ENCODE measurements at regions not wholly inside any gene's neighbourhood (a gene's known extent, or its start where the extent isn't known, plus 50 kb on each side); places are given as distances from the start of the nearest gene placed in this dataset.

GRCh38 chr11:10937385-10937771, 79.5 kb upstream of the ZBED5 start:
- no peak for TF ChIP-seq GABPA (IDR thresholded peaks at IDR 0.05; ENCODE audit: low read depth)
- TF ChIP-seq, protein P1, sequence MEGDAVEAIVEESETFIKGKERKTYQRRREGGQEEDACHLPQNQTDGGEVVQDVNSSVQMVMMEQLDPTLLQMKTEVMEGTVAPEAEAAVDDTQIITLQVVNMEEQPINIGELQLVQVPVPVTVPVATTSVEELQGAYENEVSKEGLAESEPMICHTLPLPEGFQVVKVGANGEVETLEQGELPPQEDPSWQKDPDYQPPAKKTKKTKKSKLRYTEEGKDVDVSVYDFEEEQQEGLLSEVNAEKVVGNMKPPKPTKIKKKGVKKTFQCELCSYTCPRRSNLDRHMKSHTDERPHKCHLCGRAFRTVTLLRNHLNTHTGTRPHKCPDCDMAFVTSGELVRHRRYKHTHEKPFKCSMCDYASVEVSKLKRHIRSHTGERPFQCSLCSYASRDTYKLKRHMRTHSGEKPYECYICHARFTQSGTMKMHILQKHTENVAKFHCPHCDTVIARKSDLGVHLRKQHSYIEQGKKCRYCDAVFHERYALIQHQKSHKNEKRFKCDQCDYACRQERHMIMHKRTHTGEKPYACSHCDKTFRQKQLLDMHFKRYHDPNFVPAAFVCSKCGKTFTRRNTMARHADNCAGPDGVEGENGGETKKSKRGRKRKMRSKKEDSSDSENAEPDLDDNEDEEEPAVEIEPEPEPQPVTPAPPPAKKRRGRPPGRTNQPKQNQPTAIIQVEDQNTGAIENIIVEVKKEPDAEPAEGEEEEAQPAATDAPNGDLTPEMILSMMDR (IDR thresholded peaks at IDR 0.05; ENCODE audit: insufficient read depth, low read length), result no peak
- TF ChIP-seq REST (IDR thresholded peaks at IDR 0.05; ENCODE audit: insufficient replicate concordance, low read depth), result no peak

Measured in HL-60 (cell line).